Bronchial epithelial cell (primary cell): ENCODE measurements at regions not wholly inside any gene's neighbourhood (a gene's known extent, or its start where the extent isn't known, plus 50 kb on each side); places are given as distances from the start of the nearest gene placed in this dataset.

Experiments
- DNase-seq: peaks from one replicate; pipeline ENCODE4 v3.0.0-alpha.2; 2010; ENCODE audit warnings: low read depth
- FAIRE-seq: peaks from 2 replicates; lab custom pipeline; 2011; peaks lifted over from hg19 to GRCh38; lab: Jason Lieb, UNC
- H3K27me3 ChIP-seq: 2 replicates; pipeline ENCODE4 v1.5.1; 2011; ENCODE audit warnings: low read length; ENCODE audit not compliant: control insufficient read depth, insufficient read depth
- H3K36me3 ChIP-seq: 2 replicates; pipeline ENCODE4 v1.5.1; 2011; ENCODE audit warnings: low read length; ENCODE audit not compliant: control insufficient read depth, insufficient read depth
- H3K4me3 ChIP-seq: 2 replicates; pipeline ENCODE4 v1.5.1; 2011; ENCODE audit warnings: mild to moderate bottlenecking, low read depth, low read length, control low read depth
- TF ChIP-seq, protein P1 (sequence below): IDR thresholded peaks from 2 replicates; pipeline ENCODE4 v1.5.1; 2011; ENCODE audit warnings: mild to moderate bottlenecking, moderate library complexity, low read length, control low read depth, inconsistent platforms; ENCODE audit not compliant: insufficient read depth, severe bottlenecking

DNA sequence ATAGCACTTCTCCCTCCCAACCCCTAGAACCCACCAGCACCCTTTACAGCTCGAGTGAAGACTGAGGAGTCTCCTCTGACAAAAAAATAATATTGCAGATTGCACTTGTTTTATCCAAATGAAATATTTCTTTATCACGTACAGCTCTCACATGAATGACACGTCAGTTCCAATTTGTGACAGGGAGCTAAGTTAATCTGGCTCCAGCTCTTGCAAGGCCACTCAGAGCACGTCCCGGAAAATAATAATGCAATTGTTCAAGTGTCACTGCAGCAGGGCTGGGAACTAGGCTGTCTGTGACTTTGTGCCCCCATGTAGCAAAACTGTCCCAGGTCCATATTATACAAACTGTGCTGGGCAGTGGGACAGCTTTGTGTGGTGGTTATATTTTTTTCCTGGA lies 539.6 kb downstream of the VRK1 start:
- Histone ChIP-seq H3K27me3 (no peaks in the 10 kb centered on the region), H3K4me3 (no peak overlapping the region), H3K36me3 (no peaks in the 10 kb centered on the region)
- TF ChIP-seq, protein P1, sequence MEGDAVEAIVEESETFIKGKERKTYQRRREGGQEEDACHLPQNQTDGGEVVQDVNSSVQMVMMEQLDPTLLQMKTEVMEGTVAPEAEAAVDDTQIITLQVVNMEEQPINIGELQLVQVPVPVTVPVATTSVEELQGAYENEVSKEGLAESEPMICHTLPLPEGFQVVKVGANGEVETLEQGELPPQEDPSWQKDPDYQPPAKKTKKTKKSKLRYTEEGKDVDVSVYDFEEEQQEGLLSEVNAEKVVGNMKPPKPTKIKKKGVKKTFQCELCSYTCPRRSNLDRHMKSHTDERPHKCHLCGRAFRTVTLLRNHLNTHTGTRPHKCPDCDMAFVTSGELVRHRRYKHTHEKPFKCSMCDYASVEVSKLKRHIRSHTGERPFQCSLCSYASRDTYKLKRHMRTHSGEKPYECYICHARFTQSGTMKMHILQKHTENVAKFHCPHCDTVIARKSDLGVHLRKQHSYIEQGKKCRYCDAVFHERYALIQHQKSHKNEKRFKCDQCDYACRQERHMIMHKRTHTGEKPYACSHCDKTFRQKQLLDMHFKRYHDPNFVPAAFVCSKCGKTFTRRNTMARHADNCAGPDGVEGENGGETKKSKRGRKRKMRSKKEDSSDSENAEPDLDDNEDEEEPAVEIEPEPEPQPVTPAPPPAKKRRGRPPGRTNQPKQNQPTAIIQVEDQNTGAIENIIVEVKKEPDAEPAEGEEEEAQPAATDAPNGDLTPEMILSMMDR: no peak
- FAIRE-seq: no peak
- DNase-seq: no peak

DNA sequence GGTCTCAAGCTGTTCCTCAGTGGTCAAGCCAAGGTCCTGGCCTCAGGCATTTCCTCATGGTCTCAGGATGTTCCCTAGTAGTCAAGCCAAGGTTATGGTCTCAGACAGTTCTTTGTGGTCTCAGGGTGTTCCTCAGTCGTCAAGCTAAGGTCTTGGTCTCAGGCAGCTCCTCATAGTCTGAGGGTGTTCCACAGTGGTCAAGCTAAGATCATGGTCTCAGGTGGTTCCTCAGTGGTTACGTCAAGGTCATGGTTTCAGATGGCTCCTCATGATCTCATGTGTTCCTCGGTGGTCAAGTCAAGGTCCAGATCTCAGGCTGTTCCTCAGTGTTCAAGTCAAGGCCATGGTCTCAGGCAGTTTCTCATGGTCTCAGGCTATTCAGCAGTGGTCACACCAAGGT lies 540.1 kb downstream of the VRK1 start:
- Histone ChIP-seq H3K27me3 (no peaks in the 10 kb centered on the region), H3K36me3 (no peaks in the 10 kb centered on the region), H3K4me3 (no peak overlapping the region)
- TF ChIP-seq, protein P1: no peak
- DNase-seq: no peak
- FAIRE-seq: peak; percentile 66

DNA sequence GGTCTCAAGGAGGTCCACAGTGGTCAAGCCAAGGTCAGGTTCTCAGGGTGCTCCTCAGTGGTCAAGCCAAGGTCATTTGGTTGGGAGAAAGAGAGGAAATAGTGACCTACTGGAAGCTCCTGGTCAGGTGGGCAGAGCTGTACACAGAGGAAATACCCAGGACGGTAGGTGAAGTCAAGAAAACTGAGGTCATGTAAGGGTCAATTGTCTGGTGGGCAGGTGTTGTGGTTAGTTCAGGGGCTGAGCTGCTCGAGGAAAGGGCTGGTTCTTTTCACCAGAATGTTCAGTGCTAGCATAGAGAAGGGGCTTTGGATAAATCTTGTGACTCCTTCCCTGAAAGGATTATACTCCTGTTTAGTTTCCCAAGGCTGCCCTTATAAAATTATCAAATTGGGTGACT lies 540.5 kb downstream of the VRK1 start:
- DNase-seq (no peak), FAIRE-seq (peak; percentile 40)
- Histone ChIP-seq H3K4me3 (no peak overlapping the region), H3K27me3 (no peaks in the 10 kb centered on the region), H3K36me3 (no peaks in the 10 kb centered on the region)
- TF ChIP-seq, protein P1: no peak

DNA sequence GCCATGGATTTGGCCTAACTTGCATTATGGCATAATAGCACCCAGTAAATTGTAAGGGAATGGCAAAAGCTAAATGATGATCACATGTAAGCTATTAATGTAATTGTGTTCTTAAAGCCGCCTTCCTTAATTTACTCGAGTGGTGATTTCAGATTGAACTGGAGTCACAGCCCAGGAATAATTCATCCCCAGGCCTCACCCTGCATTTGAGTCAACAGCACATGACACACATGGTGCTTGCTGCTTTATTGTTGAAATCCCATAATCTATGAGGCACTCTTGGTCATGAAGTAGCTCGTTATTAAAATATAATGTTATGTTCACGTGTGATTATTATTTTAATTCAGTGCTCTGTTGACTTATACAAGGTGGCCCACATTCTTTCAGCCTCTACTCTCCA lies 547.5 kb downstream of the VRK1 start:
- FAIRE-seq: no peak

DNA sequence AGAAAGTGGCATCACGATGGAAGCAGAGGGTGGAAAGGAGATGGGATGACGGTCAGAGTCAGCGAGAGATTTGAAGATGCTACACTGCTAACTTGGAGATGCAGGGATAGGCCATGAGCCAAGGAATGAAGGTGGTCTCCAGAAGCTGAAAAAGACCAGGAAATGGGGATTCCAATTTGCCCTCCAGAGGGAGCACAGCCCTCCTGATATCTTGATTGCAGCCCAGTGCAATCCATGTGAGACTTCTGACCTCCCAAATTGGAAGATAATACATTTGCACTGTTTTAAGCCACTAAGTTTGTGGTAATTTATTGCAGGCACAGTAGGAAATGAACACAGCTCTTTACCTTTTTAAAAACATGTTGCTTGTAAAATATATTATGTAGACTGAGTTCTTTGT lies 549.5 kb downstream of the VRK1 start:
- no peaks in the 10 kb centered on the region for H3K27me3 ChIP-seq
- no peaks in the 10 kb centered on the region for H3K36me3 ChIP-seq
- no peak for FAIRE-seq
- H3K4me3 ChIP-seq: no peak overlapping the region
- DNase-seq: no peak
- TF ChIP-seq, protein P1: no peak

More for the DNA sequence above, 547.5 kb downstream of the VRK1 start:
- H3K4me3 ChIP-seq: no peak overlapping the region
- H3K36me3 ChIP-seq: no peaks in the 10 kb centered on the region
- H3K27me3 ChIP-seq: no peaks in the 10 kb centered on the region
- DNase-seq: no peak
- TF ChIP-seq, protein P1: no peak

DNA sequence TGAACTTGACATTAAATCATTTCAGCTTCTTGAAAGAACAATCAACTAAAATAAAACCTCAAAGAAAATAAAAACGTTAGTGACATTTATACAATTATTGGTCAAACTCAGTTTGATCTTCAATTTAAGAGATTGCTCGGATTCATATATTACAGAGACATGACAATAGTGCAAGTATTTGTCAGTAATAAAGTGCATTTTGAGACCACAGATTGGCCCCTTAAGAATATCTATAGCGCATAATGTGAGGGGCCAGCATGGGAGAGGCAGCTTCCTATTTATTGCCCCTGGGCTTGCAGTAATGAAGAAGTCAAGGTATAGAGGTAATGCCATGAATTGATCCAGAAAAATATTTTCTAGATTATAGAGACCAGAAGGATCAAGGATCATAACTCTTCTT lies 552.3 kb downstream of the VRK1 start:
- no peaks in the 10 kb centered on the region for H3K27me3 ChIP-seq
- TF ChIP-seq, protein P1: no peak
- no peak for DNase-seq
- H3K4me3 ChIP-seq: no peak overlapping the region
- FAIRE-seq: no peak
- H3K36me3 ChIP-seq: no peaks in the 10 kb centered on the region
